ENCODE measurements at regions not wholly inside any gene's neighbourhood (a gene's known extent, or its start where the extent isn't known, plus 50 kb on each side); places are given as distances from the start of the nearest gene placed in this dataset.
"Not testable (repeated sequence)": the region's sequence is repeated elsewhere in the genome, so short reads cannot be mapped to it uniquely, and the experiment has no call there.

GRCh38 chr11:44475114-44475686 lies 90.3 kb upstream of the CD82 start:
- in situ Hi-C loops (cut with HindIII; ENCODE audit: low pct_ligation_motif_present, low sequenced_read_pairs) = no loop called here
- TF ChIP-seq CTCF (IDR thresholded peaks at IDR 0.05; ENCODE audit: low read depth, low read length, missing control alignments) = no peak
- Histone ChIP-seq H3K27me3 (replicated peaks) (no peaks in the 10 kb centered on the region), H3K4me3 (ENCODE audit: low read depth, low read length) (no peak overlapping the region), H3K27ac (no peak overlapping the region), H3K36me3 (replicated peaks) (no peaks in the 10 kb centered on the region)
- no peak for DNase-seq

GRCh38 chr11:44482338-44482737 lies 83.1 kb upstream of the CD82 start:
- H3K4me3 ChIP-seq (ENCODE audit: low read depth, low read length); in situ Hi-C loops (cut with HindIII; ENCODE audit: low pct_ligation_motif_present, low sequenced_read_pairs); H3K27me3 ChIP-seq (replicated peaks); DNase-seq; H3K36me3 ChIP-seq (replicated peaks); H3K27ac ChIP-seq: not testable (repeated sequence)

DNA sequence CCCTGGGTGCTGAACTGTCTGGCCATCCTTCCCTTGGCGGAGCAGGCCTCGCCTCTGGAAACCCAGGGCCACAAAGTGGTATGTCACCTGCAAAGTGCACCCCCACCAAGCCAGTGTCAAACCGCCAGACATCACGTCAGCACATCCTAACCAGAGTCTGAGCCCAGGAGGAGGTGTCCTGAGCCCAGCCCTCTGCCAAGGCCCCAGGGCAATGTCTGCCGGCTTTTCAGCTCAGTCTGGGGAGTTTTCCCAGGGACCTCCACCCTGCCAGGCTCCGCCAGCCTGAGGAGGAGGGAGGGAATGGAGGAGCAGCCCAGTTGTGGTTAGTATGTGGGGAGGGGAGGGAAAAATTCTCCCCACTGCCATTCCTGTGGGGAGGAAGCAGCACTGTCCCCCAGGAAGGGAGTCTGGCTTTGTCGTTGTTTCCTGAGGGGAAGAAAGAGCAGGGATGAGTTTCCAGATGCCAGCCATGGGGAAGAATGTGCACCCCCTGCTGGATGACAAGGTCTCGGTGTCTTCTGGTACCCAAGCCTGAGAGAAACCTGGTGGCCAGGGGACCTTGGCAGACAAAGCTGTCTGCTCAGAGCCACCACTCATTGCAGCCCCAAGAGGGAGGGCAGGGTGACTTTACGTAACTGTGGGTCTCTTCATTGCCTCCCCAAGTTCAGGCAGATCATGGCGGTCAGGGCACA lies 81.4 kb upstream of the CD82 start:
- Histone ChIP-seq H3K4me3 (ENCODE audit: low read depth, low read length) (no peak overlapping the region), H3K36me3 (replicated peaks) (no peaks in the 10 kb centered on the region), H3K27me3 (replicated peaks) (no peaks in the 10 kb centered on the region), H3K27ac (no peak overlapping the region)
- no peak for DNase-seq
- TF ChIP-seq CTCF (IDR thresholded peaks at IDR 0.05; ENCODE audit: low read depth, low read length, missing control alignments) = peak; percentile 60
- in situ Hi-C loops (cut with HindIII; ENCODE audit: low pct_ligation_motif_present, low sequenced_read_pairs) = no loop called here

- no peaks in the 10 kb centered on the region for H3K27me3 ChIP-seq (replicated peaks)
- H3K4me3 ChIP-seq (ENCODE audit: low read depth, low read length) = no peak overlapping the region
- no peak overlapping the region for H3K27ac ChIP-seq
- DNase-seq = no peak
- H3K36me3 ChIP-seq (replicated peaks) = no peaks in the 10 kb centered on the region
- TF ChIP-seq CTCF (IDR thresholded peaks at IDR 0.05; ENCODE audit: low read depth, low read length, missing control alignments) = no peak
- in situ Hi-C loops (cut with HindIII; ENCODE audit: low pct_ligation_motif_present, low sequenced_read_pairs) = no loop called here
Observed at GRCh38 chr11:44488165-44488965, 77.1 kb upstream of the CD82 start.

DNA sequence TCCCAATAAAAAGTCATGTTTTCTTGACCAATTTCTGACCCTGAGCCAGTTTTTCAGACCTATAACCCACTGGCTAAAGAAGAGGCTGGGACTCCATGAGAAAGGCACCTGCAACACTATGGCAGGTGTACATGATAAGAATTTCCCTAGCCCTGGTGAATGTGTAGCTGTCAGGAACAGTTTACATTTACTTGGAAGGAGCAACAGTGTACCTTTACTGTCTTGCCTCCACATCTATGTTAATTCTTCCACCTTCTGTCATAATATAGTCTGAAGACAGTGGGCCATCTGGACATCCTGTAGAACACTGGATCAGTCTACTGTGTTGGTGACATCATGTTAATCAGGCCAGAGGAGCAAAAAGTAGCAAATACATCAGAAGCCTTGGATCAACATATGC lies 72.1 kb upstream of the CD82 start:
- no peak for TF ChIP-seq CTCF (IDR thresholded peaks at IDR 0.05; ENCODE audit: low read depth, low read length, missing control alignments)
- Histone ChIP-seq H3K36me3 (replicated peaks) (no peaks in the 10 kb centered on the region), H3K4me3 (ENCODE audit: low read depth, low read length) (no peak overlapping the region), H3K27ac (no peak overlapping the region), H3K27me3 (replicated peaks) (no peaks in the 10 kb centered on the region)
- no peak for DNase-seq
- in situ Hi-C loops (cut with HindIII; ENCODE audit: low pct_ligation_motif_present, low sequenced_read_pairs) = no loop called here

DNA sequence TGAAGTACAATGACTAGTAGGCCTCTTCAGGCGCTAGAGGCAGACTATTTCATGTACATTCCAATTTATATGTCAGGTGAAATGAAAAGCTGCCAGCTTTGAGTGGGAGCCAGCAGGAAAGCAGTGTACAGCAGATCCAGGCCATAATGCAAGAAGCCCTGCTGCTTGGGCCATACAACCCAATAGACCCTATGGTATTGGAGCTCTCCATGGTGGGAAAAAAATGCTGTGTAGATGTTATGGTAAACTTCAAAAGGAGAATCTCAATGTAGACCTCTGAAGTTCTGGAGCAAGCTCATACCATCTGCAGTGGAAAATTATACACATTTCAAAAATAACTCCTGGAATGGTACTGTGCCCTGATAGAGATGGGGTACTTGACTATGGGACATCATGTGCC lies 71.5 kb upstream of the CD82 start:
- Histone ChIP-seq H3K36me3 (replicated peaks) (no peaks in the 10 kb centered on the region), H3K27me3 (replicated peaks) (no peaks in the 10 kb centered on the region), H3K4me3 (ENCODE audit: low read depth, low read length) (no peak overlapping the region), H3K27ac (no peak overlapping the region)
- DNase-seq = no peak
- no peak for TF ChIP-seq CTCF (IDR thresholded peaks at IDR 0.05; ENCODE audit: low read depth, low read length, missing control alignments)
- in situ Hi-C loops (cut with HindIII; ENCODE audit: low pct_ligation_motif_present, low sequenced_read_pairs) = no loop called here
